GM18861 (cell line): ENCODE measurements at regions not wholly inside any gene's neighbourhood (a gene's known extent, or its start where the extent isn't known, plus 50 kb on each side); places are given as distances from the start of the nearest gene placed in this dataset.

Experiments used
- ATAC-seq: cut with Tn5 transposase; IDR thresholded peaks from one replicate; pipeline ENCODE4 v1.9.1; 2021; ENCODE audit not compliant: unreplicated experiment

DNA sequence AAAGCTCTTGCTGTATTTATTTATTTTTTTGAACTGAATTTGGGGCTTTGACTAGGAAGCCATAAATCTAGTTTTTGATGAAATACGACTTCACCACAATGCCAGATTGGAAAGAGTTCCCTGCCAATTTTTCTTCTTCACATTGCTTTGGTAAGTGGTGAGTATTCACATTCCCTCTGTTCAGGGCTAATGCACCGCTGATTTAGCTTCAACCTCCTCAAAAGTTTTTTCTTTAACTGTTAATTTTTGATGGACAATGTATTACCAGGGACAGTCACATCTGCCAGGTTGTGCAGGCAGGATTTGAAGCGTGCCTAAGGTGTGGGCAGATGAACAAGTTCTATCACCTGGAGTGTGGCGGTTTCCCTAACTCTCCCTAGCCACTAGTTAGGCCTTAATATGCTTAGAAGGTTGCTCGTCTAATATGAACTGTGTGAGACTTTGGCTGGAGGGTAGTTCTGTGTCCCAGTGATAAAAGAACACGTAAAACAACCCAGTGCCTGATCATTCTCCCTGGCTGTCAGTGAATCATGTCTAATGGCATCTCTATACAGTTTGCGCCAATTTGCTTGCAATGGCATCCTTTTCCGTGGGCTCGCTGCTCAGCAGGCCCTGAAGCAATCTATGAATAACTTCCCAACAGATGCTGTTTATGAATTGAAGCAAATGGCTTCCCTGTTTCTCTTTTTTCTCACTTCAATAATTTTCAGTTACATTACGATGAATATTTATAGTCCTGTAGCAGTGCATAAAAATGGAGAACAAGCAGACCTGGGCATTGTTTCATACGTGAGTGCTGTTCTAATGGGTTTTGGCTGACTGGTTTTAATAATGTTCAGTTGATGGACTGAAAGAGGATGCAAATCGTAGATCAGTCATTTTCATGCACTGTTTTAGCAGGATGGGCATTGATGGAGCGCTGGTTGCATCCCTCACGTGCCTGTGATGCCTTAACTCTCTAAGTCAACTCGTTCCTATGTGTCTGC is 243.2 kb upstream of the SUCLG2 start:
- ATAC-seq = no peak

DNA sequence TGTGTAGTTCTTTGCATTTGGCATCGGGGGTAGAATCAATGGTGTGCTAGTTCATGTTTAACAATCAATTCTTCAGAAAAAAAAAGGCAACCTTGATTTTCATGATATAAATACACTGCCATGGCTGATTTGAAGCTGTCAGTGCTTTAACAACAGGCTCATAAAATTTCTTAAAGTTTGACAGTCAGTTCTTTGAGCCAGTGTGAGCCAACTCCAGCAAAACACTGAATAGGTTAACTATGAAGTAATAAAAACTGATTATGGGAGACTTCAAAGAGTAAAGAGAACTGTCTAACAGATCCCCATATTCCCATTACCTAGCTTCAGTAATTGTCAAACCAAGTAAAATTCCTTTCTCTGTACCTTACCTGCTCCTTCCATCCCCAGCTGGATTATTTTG is 241.7 kb upstream of the SUCLG2 start:
- no peak for ATAC-seq

DNA sequence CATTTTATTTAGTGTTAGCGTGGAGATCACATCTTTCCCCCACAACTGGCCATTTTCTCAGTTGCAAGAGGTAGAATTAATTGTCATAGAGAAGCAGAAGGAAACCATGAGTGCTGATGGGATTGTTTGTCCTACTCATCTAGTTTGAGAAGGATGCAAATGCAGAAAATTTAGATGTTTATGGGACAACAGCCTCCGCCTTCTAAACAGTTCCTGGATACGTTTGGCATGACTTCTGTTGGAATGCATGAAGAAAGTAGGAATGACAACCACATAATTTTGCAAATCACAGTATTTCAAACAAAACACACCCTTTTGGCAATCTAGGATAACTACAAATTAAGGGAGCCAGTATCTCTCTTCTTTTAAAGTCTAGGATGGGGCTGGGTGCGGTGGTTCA is 240.1 kb upstream of the SUCLG2 start:
- no peak for ATAC-seq

DNA sequence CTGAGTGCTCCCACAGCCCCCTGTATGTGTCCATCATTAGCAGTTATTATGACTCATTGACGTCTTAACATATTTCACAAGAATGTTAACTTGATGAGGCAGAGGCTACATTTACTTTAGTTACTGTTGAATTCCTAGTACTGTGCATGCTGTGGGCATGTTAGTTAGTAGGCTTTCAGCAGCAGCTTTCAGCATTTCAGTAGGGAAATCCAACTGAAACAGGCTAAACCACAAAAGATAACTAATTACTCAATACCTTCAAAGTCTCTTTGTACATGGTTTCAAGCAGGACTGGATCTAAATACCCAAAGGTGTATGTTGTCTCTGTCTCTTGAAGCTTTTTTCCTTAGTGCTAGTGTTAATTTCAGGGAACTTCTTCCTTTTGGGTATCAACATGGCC is 229.9 kb upstream of the SUCLG2 start:
- no peak for ATAC-seq

DNA sequence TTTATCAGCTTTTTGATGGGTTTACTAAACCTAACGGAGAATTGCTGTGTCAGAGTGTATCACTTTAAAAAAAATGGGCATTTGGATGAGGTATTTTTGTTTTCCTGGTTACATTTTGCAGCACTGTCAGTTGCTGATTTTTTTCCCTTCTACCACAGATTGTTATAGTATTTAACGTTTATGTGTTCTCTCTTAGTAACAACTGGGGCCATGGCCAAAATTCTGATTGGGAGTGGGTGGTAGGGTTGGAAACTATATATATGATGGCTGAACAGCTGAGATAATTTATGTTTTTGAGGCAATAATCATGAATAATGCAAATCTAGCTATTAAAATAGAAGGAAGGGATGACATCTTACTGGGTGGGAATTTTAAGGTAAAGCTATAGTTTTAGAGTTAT is 229.4 kb upstream of the SUCLG2 start:
- no peak for ATAC-seq

DNA sequence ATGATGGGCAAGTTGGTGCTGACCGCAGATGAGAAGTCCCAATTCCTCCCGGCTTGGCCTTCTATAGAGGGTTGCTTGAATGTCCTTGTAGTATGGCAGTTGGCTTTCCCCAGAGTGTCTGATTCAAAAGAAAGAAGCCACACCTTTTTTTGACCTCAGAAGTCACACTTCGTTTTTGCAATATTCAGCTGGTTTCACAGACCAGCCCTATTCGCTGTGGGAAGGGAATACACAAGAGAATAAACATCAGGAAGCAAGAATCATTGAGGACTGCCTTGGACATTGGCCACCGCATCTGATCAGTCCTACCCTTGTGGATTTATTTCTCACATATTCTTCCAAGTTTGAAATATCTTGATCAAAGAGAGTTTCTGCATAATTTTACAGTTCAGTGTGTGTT is 228.6 kb upstream of the SUCLG2 start:
- no peak for ATAC-seq

DNA sequence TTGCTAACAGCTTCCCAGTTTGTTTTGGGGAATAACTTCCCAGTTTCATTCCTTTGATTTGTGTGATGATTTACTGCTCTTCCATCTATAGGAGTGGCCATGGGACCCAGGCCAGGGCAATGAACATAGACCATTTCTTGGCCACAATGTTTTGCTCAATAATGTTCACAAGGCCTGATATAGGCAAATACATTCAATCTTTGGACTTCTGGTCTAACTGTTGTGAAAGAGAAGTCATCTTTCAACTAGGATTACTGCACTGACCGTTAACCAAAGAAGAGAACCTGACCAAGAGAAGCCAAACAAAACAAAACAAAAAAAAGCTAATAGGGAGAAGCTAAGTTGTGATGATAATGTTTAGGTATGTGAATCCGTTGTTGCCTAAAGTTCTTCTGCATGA is 221.8 kb upstream of the SUCLG2 start:
- no peak for ATAC-seq

DNA sequence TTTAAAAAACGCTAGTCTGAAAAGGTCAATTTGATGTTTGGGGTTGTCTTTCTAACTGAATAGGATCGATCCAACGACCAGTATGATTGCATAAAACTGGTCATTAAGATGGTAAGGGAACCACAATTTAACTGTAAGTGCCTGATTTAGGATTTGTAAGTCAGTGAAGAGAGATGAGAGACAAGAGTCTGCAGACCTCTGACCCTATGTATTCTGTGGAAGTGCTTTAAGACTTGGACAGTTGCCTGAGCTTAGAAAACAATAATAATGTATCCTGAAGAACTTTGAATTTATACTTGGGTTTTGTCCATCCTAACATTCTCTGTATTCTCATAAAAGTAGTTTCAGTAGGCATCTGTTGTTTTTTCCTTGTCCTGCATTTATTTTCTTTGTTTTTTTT is 221.4 kb upstream of the SUCLG2 start:
- no peak for ATAC-seq

DNA sequence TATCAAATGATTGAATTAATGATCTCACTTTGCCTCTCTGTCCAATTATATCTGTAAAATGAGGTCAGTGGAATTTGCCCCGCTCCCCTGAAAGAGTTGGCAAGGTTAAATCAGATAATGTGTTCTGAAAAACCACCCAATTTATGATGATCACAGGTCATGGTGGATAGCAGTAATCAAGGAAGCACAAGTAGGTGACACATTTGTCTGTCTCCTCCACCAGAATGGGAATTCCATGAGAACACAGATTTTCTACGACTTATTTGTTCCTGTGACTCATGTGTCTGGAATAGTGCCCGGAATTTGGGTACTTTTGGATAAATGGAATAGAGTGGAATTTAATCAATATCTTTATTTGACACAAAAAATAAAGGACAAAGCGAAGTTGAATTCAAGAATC is 220.9 kb upstream of the SUCLG2 start:
- ATAC-seq = no peak

DNA sequence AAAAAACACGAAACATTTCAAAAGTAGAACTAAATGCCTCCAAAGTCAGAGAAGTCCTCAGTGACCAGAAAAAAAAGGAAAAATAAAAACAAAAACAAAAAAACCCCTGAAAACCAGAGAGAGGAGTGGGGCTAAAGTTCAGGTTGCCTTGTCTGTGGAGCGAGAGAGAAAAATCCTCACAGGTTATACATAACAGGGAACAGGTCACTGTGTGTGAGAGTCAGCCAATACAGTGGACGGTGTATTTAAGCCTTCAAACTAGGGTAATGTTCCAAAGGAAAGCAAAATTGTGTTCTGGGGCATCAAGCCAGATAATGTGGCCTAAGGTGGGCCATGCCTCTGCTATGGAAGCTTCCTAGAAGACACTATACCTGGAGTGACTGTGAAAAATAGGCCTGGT is 216.1 kb upstream of the SUCLG2 start:
- ATAC-seq = no peak

DNA sequence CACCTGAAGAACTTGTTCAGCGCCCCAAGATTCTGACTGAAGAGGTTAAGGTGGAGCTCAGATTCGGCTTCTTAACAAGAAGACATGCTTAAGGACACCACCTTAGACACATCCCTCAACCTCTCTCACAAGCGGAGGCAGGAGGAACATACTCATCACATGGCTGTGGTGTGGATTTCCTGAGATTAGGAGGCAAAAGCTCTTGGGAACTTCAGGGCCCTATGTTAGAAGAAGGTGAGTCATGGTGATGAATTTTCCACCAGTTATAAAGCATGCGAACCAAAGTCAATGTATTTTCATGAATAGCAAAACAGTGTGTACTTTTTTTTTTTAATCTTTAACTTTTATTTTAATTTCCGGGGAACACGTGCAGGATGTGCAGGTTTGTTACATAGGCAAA is 212.2 kb upstream of the SUCLG2 start:
- ATAC-seq = no peak

DNA sequence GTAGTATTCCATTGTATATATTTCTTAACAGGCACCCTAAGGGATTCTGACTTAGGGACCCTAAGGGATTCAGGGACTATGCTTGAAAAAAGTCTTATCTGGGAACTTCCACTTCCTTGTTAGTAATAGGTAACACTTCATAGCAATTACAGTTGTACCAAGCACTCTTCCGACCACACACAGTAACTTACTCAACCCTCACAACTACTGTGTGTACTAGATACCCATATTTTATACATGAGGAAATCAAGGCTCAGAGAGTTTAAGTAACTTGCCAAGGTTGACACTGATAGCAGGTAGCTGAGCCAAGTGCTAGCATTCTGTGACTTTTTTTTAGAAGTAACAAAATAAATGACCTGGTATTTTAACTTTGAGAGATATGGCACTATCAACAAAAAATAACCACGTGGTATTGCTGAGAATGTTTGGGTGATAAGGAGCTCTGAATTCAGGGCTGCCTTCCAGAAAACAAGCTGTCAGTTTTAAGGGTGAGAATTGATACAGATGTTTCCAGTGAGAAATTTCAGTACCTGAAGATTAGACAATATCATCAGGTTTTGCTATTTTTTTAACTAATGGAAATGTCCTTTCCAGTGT is 210.3 kb upstream of the SUCLG2 start:
- ATAC-seq = no peak

DNA sequence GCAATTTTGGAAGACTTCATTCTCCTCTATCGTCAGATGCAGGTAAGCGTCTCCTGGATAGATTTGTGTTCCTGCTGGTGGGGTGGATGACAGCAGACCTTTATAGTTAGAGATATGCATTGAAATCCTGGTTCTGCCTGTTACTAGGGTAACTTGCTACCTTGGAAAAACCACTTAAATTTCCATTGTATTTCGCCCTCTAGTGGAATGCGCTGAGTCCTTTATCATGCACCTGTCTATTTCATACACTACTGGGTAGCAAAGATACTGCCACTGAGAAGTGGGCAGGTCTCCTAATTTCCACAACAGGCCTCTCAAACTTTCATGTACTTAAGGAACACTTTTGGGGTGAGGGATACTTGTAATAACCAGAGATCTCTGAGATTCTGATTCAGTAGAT is 209.5 kb upstream of the SUCLG2 start:
- no peak for ATAC-seq

DNA sequence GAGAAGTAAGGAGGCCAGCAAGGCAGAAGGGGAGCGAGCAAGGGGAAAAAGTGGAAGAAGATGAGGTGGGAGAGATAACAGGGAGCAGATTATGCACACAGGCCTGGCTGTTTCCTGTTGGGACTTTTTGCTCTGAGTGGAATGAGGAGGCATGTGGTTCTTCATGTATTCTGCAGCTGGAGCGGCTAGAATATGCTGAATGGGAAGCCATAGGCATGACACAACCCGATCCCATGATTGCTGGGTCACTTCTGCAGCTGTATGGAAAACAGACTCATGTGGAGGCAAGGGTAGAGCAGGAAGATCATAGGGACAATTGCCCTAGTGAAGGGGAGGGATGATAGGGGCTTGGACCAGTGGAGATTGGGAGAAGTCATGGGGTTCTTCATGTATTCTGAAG is 206.0 kb upstream of the SUCLG2 start:
- ATAC-seq = no peak

DNA sequence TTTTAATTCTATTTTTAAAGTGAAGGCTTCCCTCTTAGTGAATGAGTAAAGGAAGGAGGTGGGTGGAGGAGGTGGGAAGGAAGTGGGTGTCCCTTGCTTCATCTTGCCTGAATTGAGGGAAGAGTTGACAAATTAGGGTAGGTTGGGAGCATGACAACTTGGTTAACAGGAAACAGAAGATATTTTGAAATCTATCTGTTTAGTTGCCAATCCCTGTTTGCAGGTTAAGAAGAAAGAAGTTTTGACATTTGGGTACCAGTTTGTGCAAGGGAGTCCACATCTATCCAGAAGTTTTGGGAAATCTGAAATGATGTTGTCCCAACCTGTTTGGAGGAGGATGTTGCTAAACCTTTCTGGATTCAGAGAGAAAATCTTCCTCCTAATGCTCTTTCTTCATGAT is 204.1 kb upstream of the SUCLG2 start:
- no peak for ATAC-seq

DNA sequence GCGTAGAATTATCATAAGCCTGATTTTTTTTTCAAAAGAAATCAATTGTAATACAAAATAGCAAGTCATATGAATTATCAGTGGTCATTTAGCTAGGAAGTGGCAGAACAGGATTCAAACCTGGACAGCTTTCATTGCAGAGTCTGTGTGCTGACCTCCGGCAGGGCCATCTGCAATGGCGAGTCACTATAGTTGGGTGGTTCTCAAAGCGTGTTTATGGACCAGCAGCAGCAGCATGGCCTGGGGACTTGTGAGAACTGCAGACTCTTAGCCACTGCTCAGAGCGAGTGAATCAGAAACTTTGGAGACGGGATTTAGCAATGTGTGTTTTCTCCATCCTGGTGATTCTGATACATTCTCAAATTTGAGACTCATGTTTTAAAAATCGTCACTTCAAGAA is 202.3 kb upstream of the SUCLG2 start:
- no peak for ATAC-seq

DNA sequence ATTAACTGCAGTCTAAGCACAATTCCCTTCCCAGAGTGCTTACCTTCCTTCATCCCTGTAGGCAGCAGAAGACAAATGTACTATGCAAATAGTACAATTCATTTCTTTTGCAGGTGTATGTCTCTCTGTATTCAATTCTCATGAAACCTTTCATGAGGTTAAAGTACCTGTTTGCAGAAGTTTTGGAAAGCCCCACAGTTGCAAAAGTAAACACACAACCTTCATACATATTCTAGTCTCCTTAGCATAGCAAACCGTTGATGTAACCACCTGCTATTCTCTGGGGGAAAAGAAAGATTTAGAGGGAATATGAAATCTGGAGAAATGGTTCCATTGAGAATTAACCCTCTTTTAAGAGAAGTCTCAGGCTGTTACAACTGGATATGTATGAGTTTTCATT is 200.3 kb upstream of the SUCLG2 start:
- ATAC-seq = no peak

DNA sequence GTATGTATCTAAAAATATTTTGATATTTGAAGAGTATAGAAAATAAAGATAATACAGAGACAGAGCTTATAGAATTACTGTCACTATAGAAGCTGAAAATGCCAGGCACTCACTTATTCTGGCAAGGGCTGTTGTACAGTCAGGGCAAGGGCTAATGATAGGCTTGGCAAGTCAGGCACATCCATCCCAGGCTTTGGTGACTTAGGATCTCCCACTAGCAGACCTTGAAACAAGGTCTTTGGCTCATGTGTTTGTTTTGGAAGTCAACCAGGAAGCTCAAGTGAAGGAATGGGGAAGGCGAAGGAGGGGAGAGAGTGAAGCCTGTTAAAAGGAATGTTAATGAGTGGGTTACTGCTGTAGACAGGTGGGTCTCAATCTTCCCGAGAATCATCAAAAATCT is 199.1 kb upstream of the SUCLG2 start:
- no peak for ATAC-seq

DNA sequence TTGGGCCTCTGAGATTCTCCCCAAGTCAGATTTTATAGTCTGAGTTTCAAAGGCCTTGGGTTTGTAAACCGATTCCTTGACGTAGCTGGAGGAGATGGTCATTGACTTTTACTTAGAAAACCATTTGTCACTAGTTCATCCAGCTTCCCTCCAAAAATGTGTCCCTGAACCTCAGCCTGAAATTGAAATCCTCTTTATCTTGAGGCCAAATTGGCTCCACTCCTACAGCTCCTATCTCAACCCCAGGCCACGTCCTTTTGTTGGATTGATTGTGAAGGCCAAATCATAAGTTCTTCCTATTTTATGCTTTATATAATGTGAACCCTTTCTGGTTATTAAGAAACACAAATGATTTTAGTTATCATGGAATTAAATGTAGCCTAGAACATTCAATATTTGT is 193.9 kb upstream of the SUCLG2 start:
- ATAC-seq = no peak

DNA sequence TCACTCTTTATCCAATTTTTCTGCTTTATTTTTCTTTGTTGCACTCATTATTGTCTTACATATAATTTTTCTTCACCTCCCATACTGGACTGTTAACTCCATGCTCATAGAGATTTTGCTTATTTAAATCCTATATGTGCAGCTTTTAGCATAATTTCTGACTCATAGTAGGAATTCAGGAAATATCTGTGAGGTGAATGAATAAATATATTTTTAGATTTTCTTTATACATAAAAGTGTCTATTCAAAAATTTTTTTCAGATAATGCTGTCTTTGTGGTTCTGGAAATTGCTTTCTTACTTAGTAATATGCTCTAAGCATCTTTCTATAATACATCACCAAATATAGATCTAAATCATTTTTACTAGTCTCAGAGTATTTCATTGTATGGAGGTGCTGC is 191.8 kb upstream of the SUCLG2 start:
- no peak for ATAC-seq

DNA sequence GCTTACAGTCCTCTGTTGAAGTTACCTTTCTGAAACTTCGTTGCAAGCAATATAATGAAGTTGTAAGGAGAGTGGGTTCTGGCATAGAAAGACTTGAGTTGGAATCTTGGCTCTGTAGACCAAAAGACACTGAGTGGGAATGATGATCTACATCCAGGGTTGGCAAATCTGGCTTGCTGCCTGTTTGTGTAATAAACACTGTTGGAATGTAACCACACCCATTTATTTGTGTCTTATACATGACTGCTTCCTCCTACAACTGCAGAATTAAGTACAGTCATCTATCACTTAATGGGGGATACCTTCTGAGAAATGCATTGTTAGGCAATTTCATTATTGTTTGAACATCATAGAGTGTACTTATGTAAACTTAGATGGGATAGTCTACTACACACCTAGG is 178.4 kb upstream of the SUCLG2 start:
- no peak for ATAC-seq

DNA sequence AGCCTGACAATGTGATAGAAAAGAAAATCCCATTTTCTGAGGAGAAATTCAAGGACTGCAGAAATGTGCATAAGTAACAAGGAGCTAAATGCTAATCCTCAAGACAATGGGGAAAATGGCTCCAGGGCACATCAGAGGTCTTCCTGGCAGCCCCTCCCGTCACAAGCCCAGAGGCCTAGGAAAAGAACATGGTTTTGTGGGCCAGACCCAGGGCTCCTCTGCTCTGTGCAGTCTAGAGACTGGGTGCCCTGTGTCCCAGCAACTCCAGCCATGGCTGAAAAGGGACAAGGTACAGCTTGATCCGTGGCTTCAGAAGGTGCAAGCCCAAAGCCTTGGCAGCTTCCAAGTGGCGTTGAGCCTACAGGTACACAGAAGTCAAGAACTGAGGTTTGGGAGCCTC is 176.8 kb upstream of the SUCLG2 start:
- no peak for ATAC-seq
